ENCODE measurements at regions not wholly inside any gene's neighbourhood (a gene's known extent, or its start where the extent isn't known, plus 50 kb on each side); places are given as distances from the start of the nearest gene placed in this dataset.

- Histone ChIP-seq H2AFZ (ENCODE audit: low read depth, low read length) (no peak overlapping the region), H3K27ac (ENCODE audit: insufficient read depth, low read depth, low read length) (no peak overlapping the region), H3K4me3 (replicated peaks in 1 of 3; ENCODE audit: insufficient read depth in 1 of 3, low read depth in 1 of 3, low read length in 3 of 3) (no peak overlapping the region), H3K4me2 (ENCODE audit: insufficient read depth, low read length) (no peak overlapping the region), H3K9me3 (replicated peaks; ENCODE audit: control insufficient read depth, insufficient read depth, low read length) (no peaks in the 10 kb centered on the region), H3K9me1 (replicated peaks; ENCODE audit: control insufficient read depth, extremely low read depth, insufficient read depth, low read length) (no peaks in the 10 kb centered on the region), H3K9ac (replicated peaks; ENCODE audit: extremely low read depth, insufficient read depth, low read length) (no peak overlapping the region), H3K4me1 (ENCODE audit: control insufficient read depth, extremely low read depth, insufficient read depth, low read length) (no peaks in the 10 kb centered on the region), H3K79me2 (ENCODE audit: control insufficient read depth, insufficient read depth, low read length) (no peaks in the 10 kb centered on the region), H4K20me1 (replicated peaks; ENCODE audit: control insufficient read depth, extremely low read depth, insufficient read depth, low read length) (no peaks in the 10 kb centered on the region), H3K36me3 (ENCODE audit: control insufficient read depth in 2 of 2, extremely low read depth in 1 of 2, insufficient read depth in 2 of 2, low read length in 2 of 2) (no peaks in the 10 kb centered on the region), H3K27me3 (ENCODE audit: control insufficient read depth in 2 of 2, insufficient read depth in 2 of 2, low read length in 2 of 2) (no peaks in the 10 kb centered on the region)
- ChIA-PET CTCF (no interaction called here), POLR2A (no interaction called here)
- intact Hi-C loops (cut with micrococcal nuclease) (no loop called here), dilution Hi-C loops (cut with MboI; ENCODE audit: extremely low pct_ligation_motif_present, low sequenced_read_pairs) (no loop called here)
- DNase-seq (ENCODE audit: low read depth, low spot score) = no peak
- FAIRE-seq = no peak
- BruUV-seq (replicated peaks) = no TSS peak
- TF ChIP-seq, protein P1, sequence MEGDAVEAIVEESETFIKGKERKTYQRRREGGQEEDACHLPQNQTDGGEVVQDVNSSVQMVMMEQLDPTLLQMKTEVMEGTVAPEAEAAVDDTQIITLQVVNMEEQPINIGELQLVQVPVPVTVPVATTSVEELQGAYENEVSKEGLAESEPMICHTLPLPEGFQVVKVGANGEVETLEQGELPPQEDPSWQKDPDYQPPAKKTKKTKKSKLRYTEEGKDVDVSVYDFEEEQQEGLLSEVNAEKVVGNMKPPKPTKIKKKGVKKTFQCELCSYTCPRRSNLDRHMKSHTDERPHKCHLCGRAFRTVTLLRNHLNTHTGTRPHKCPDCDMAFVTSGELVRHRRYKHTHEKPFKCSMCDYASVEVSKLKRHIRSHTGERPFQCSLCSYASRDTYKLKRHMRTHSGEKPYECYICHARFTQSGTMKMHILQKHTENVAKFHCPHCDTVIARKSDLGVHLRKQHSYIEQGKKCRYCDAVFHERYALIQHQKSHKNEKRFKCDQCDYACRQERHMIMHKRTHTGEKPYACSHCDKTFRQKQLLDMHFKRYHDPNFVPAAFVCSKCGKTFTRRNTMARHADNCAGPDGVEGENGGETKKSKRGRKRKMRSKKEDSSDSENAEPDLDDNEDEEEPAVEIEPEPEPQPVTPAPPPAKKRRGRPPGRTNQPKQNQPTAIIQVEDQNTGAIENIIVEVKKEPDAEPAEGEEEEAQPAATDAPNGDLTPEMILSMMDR (IDR thresholded peaks at IDR 0.05; ENCODE audit: extremely low read depth in 1 of 2, insufficient read depth in 1 of 2, low read depth in 1 of 2, low read length in 2 of 2) = no peak
- TF ChIP-seq MAX (IDR thresholded peaks at IDR 0.05; ENCODE audit: insufficient read depth, insufficient read length) (no peak), POLR2AphosphoS5 (IDR thresholded peaks at IDR 0.05; ENCODE audit: insufficient read depth, low read depth, low read length) (no peak), FOS (IDR thresholded peaks at IDR 0.05; ENCODE audit: borderline replicate concordance, insufficient read depth, low read length) (no peak), EZH2 (IDR thresholded peaks at IDR 0.05; ENCODE audit: borderline replicate concordance, low read depth, low read length, severe bottlenecking) (no peak), POLR2A (IDR thresholded peaks at IDR 0.05; ENCODE audit: low read depth, low read length) (no peak), MYC (IDR thresholded peaks at IDR 0.05; ENCODE audit: low read depth, low read length) (no peak), JUN (IDR thresholded peaks at IDR 0.05; ENCODE audit: borderline replicate concordance, insufficient read depth, insufficient read length, low read depth) (no peak), GATA2 (IDR thresholded peaks at IDR 0.05; ENCODE audit: insufficient read depth, insufficient read length, low read depth, low read length) (no peak)
Measured at GRCh38 chr13:62033934-62034333, 618.3 kb upstream of the PCDH20 start.

Measured in endothelial cell of umbilical vein (primary cell).